HG03280 (cell line): ENCODE measurements at regions not wholly inside any gene's neighbourhood (a gene's known extent, or its start where the extent isn't known, plus 50 kb on each side); places are given as distances from the start of the nearest gene placed in this dataset.
"Not testable (repeated sequence)": the region's sequence is repeated elsewhere in the genome, so short reads cannot be mapped to it uniquely, and the experiment has no call there.

Experiments used
- ATAC-seq: cut with Tn5 transposase; IDR thresholded peaks from one replicate; pipeline ENCODE4 v1.9.1; 2021; ENCODE audit warnings: mild to moderate bottlenecking, moderate library complexity; ENCODE audit not compliant: unreplicated experiment

- no peak for ATAC-seq
Measured at GRCh38 chr9:90466441-90466840, 176.2 kb downstream of the DIRAS2 start.

- ATAC-seq: no peak
Measured at GRCh38 chr9:90469435-90469834, 173.2 kb downstream of the DIRAS2 start.

GRCh38 chr9:90469865-90470387 is 172.7 kb downstream of the DIRAS2 start:
- ATAC-seq: no peak

- no peak for ATAC-seq
Measured at GRCh38 chr9:90476058-90476457, 166.6 kb downstream of the DIRAS2 start.

GRCh38 chr9:90477535-90477934 is 165.1 kb downstream of the DIRAS2 start:
- ATAC-seq: no peak

GRCh38 chr9:90478821-90479220 is 163.8 kb downstream of the DIRAS2 start:
- ATAC-seq: no peak

- no peak for ATAC-seq
Measured at GRCh38 chr9:90485028-90485427, 157.6 kb downstream of the DIRAS2 start.

GRCh38 chr9:90489066-90489465 is 153.6 kb downstream of the DIRAS2 start:
- no peak for ATAC-seq

- no peak for ATAC-seq
Measured at GRCh38 chr9:90499761-90500160, 142.9 kb downstream of the DIRAS2 start.

- ATAC-seq: no peak
Measured at GRCh38 chr9:90502134-90502533, 140.5 kb downstream of the DIRAS2 start.

- no peak for ATAC-seq
Measured at GRCh38 chr9:90504486-90504885, 138.1 kb downstream of the DIRAS2 start.

GRCh38 chr9:90505695-90506094 is 136.9 kb downstream of the DIRAS2 start:
- no peak for ATAC-seq

- ATAC-seq: not testable (repeated sequence)
Measured at GRCh38 chr9:90506402-90506801, 136.2 kb downstream of the DIRAS2 start.

- no peak for ATAC-seq
Measured at GRCh38 chr9:90507621-90508020, 135.0 kb downstream of the DIRAS2 start.

GRCh38 chr9:90508940-90509339 is 133.7 kb downstream of the DIRAS2 start:
- ATAC-seq: no peak

GRCh38 chr9:90511711-90512110 is 130.9 kb downstream of the DIRAS2 start:
- no peak for ATAC-seq

- no peak for ATAC-seq
Measured at GRCh38 chr9:90514877-90515276, 127.7 kb downstream of the DIRAS2 start.

GRCh38 chr9:90515510-90515909 is 127.1 kb downstream of the DIRAS2 start:
- ATAC-seq: no peak

GRCh38 chr9:90517103-90517502 is 125.5 kb downstream of the DIRAS2 start:
- no peak for ATAC-seq

- no peak for ATAC-seq
Measured at GRCh38 chr9:90521811-90522570, 120.6 kb downstream of the DIRAS2 start.

- no peak for ATAC-seq
Measured at GRCh38 chr9:90523958-90524357, 118.7 kb downstream of the DIRAS2 start.

GRCh38 chr9:90526386-90526785 is 116.2 kb downstream of the DIRAS2 start:
- no peak for ATAC-seq

- ATAC-seq: not testable (repeated sequence)
Measured at GRCh38 chr9:90536094-90536493, 106.5 kb downstream of the DIRAS2 start.
